GM21423 (cell line): ENCODE measurements at regions not wholly inside any gene's neighbourhood (a gene's known extent, or its start where the extent isn't known, plus 50 kb on each side); places are given as distances from the start of the nearest gene placed in this dataset.

ENCODE experiments used
- ATAC-seq: cut with Tn5 transposase; IDR thresholded peaks from one replicate; pipeline ENCODE4 v1.9.1; 2021; ENCODE audit warnings: mild to moderate bottlenecking, moderate library complexity; ENCODE audit not compliant: unreplicated experiment

DNA sequence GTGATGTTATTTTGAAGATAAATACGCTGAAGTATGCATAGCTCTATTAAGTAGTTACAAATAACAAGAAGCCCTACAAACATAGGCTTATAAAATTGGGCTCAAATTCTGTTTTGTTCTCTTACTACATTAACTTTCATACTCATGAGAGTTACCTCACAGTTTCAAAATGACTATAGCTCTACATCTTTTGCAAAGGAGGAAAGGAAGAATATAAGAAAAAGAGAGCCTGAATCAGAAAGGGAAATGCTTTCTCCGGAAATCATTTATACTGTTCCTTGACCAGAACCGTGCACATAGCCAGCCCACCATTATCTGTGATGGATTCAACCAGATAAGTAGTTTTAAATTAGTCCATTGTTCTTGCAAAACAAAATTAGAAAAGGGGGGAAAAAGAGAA is 1252.1 kb downstream of the NCAM2 start:
- no peak for ATAC-seq

GRCh38 chr21:22253761-22254160 is 1255.6 kb downstream of the NCAM2 start:
- ATAC-seq: no peak

GRCh38 chr21:22258821-22259220 is 1260.6 kb downstream of the NCAM2 start:
- no peak for ATAC-seq

GRCh38 chr21:22260274-22260673 is 1262.1 kb downstream of the NCAM2 start:
- no peak for ATAC-seq

- no peak for ATAC-seq
Measured at GRCh38 chr21:22263890-22264289, 1265.7 kb downstream of the NCAM2 start.

DNA sequence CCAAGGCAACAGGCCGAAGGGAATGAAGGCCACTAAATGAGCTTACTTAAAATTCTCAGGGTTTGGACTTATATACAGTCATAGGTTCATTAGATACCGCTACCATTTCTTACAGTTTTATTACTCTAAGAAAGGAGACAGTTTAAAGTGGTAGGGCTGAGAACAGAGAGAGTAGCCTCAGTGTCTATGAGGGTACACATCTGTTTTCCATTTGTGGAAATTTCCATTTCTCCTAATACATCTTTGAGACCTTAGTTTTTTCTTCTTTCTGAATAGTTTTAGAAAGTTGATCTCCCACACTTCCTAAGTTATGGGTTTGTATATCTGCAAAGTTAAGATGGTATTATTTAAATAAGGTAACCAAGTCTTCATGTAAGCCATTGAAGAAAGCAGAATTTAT is 1279.1 kb downstream of the NCAM2 start:
- ATAC-seq: no peak

DNA sequence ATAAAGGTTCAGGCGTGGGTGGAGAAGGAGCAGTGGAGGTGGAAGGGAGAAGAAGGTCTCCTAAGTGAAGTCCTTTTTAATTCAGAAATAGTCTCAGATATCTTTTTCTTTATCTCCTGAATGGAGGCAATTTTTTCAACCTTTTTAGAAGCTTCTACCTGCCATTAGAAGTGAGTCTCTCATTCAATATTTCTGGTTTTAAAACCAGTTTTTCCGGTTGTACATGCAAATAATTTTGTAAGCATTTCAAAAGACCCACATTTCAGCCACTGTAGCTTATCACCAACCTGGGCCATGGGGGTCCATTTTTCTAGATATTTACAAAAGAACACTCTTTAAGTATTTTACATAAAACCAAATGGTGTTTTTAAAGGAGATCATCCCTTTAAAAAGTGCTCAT is 1280.2 kb downstream of the NCAM2 start:
- no peak for ATAC-seq

DNA sequence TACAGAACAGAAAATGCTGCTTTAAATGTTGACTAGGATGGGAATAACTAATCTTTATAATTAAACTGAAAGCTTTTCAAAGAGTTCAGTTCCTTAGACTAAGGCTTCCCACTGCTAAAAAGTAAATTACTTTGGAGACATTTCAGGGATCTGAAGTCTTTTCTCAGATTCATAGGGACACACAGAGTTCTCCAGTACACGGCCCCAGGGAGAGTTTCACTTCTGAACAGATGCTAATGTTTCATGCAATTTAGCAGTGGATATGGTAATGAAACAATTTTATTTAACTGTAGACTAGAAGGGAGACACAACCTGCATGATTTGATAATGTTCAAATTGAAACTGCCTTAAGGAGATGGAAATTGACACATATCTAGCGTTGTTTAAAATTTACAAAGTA is 1282.6 kb downstream of the NCAM2 start:
- ATAC-seq: no peak

DNA sequence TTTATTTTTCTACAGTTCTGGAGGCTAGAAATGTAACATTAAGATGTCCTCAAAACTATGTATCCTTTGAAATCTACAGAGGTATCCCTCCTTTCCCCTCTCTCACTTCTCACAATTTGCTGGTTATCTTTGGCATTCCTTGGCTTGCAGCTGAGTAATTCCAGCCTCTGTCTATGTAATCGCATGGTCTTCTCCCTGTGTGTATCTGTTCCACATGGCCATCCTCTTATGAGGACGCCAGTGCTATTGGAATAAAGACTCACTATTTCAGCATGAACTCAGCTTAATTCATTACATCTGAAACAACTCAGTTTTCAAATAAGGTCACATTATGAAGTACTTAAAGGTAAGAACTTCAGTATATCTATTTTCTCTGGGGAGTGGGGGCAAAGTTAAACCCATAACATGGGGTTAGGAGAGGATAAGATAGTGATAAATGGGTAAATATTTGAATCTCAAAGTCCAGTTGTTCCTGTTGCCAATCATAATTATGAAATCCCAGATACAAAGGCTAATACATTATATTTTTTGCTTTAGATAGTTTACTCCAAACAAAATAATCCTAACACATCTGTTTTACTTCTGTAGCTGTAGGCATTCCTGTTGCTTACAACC is 1290.8 kb downstream of the NCAM2 start:
- no peak for ATAC-seq

- no peak for ATAC-seq
Measured at GRCh38 chr21:22292144-22292543, 1293.9 kb downstream of the NCAM2 start.

GRCh38 chr21:22297575-22297974 is 1299.4 kb downstream of the NCAM2 start:
- no peak for ATAC-seq

DNA sequence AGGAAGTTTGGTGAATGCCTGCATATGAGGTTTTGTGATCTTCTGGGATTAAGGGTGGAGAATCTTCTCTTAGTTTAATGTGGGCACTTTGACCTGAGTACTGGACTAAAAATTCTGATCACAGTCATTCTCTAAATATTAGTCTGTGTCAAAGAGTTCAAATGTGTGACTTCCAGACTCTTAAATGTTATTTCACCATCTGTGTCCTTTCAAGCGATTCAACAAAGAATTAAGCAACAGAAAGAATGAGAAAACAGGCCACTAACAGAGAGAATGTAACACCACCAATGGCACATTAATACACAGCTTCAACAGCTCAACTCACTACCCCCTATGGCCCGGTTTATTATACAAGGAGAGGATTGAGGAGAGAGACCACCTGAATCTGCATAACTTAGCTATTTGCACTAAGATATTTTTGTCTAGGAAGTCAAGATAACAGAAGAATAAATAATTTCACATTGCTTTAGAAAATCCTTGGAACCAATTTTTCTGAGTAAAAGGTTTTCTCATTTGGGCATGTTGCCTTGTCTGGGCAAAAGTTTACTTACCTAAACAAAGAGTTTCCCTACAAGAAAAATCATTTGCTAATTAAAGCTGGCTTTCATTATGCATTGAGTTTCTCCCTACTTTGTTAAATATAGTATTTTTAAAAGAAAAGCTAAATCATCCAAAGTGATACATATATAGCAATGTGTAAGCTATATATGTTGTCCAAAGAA is 1313.7 kb downstream of the NCAM2 start:
- no peak for ATAC-seq

DNA sequence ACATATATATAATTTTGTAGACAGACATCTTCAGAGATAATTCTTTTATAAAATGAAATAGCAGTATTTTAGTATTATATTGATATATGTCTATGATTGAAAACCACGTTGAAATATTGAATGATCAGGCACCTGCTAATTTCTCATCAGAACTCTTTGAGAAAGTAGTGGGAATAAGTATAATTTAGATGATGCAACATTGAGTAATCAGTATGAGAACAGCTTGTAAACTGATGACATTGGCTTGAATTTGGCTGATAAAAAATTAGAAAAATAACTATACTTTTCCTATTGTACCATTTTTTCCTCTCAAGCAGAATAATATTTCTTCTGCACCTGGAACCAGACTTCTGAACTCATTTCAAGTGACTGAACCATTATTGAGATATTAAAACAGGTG is 1316.8 kb downstream of the NCAM2 start:
- no peak for ATAC-seq

GRCh38 chr21:22319435-22319834 is 1321.2 kb downstream of the NCAM2 start:
- no peak for ATAC-seq

DNA sequence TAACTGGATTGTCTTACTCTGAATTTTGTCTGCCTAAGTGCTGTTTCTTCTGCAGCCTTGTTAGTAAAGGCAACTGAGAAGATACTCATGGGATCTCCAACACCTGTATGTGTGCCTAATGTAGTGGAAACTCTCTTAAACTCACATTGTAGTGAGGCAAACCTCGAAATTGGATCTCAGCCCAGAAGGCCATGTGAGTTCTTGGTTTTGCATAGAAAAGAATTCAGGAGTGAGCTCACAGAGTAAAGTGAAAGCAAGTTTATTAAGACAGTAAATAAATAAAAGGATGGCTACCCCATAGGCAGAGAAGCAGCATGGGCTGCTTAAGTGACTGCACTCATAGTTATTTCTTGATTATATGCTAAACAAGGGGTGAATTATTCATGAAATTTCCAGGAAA is 1344.7 kb downstream of the NCAM2 start:
- ATAC-seq: no peak

- no peak for ATAC-seq
Measured at GRCh38 chr21:22343303-22343702, 1345.1 kb downstream of the NCAM2 start.

GRCh38 chr21:22343721-22344120 is 1345.5 kb downstream of the NCAM2 start:
- ATAC-seq: no peak

- no peak for ATAC-seq
Measured at GRCh38 chr21:22345624-22346023, 1347.4 kb downstream of the NCAM2 start.

- ATAC-seq: no peak
Measured at GRCh38 chr21:22346576-22346975, 1348.4 kb downstream of the NCAM2 start.

DNA sequence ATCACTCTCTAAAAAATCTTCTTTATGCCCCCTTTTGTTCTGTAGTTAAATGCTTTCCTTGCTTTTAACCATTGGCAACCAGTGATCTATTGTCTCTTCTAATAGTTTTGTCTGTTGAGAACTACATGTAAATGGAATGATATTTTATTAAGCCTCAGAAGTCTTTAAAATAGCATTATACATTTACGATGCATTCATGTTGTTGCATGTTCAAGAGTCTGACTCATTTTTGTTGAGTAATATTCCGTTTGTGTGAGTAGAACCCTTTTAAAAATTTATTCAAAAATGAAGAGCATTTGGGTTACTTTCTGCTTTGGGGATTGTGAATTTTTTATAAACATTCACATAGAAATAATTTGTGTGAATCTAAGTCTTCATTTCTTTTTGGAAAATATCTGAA is 1352.9 kb downstream of the NCAM2 start:
- ATAC-seq: no peak

GRCh38 chr21:22352088-22352487 is 1353.9 kb downstream of the NCAM2 start:
- ATAC-seq: no peak

- ATAC-seq: no peak
Measured at GRCh38 chr21:22355949-22356348, 1357.7 kb downstream of the NCAM2 start.

GRCh38 chr21:22356663-22357062 is 1358.5 kb downstream of the NCAM2 start:
- ATAC-seq: no peak
